Muscle layer of colon (tissue), 2 donors: ENCODE measurements at regions not wholly inside any gene's neighbourhood (a gene's known extent, or its start where the extent isn't known, plus 50 kb on each side); places are given as distances from the start of the nearest gene placed in this dataset.

Experiments
- H3K27ac ChIP-seq: one replicate; pipeline ENCODE4 v1.7.0; 2013; ENCODE audit warnings: low read depth, mild to moderate bottlenecking, low read length, moderate library complexity
- H3K27me3 ChIP-seq, 2 donors: one replicate each; pipeline ENCODE4 v1.7.0; 2013; ENCODE audit warnings: low read length in 2 of 2, mild to moderate bottlenecking in 2 of 2; ENCODE audit not compliant: insufficient read depth in 2 of 2, control insufficient read depth in 1 of 2
- H3K36me3 ChIP-seq: one replicate; pipeline ENCODE4 v1.7.0; 2013; ENCODE audit warnings: mild to moderate bottlenecking, low read length; ENCODE audit not compliant: insufficient read depth
- H3K4me1 ChIP-seq: one replicate; pipeline ENCODE4 v1.7.0; 2013; ENCODE audit warnings: mild to moderate bottlenecking, low read length; ENCODE audit not compliant: insufficient read depth
- H3K4me3 ChIP-seq, 2 donors: one replicate each; pipeline ENCODE4 v1.7.0; 2013; ENCODE audit warnings: low read length in 2 of 2, low read depth in 1 of 2, mild to moderate bottlenecking in 1 of 2, moderate library complexity in 1 of 2
- H3K9ac ChIP-seq: one replicate; pipeline ENCODE4 v1.7.0; 2013; ENCODE audit warnings: low read length
- H3K9me3 ChIP-seq: one replicate; pipeline ENCODE4 v1.7.0; 2013; ENCODE audit warnings: mild to moderate bottlenecking, low read length
- donor health status: abdominal sarcoma.
- donor health status: Adenocarcinoma of cecum.

DNA sequence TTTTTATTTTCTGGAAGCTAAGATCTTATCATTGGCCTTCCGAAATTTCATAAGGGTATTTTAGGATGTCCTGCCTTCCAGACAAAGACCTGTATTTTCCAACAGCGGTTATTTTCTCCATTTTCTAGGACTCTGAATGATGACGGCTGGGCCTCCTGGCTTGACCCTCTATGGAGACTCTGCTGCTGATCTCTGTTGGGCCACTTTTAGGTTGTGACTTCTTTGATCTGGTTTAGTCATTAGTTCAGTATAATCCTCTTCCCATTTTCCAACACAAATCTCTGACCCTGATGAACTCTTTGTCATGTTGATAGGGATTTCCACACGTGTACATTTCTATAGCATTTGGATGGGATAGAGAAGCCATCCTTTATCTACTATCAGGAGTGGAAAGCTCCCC is 93.7 kb downstream of the HS1BP3 start:
- no peaks in the 10 kb centered on the region for H3K4me1 ChIP-seq
- no peaks in the 10 kb centered on the region for H3K27me3 ChIP-seq
- no peak overlapping the region for H3K4me3 ChIP-seq
- H3K9me3 ChIP-seq, result no peaks in the 10 kb centered on the region
- no peak overlapping the region for H3K27ac ChIP-seq
- H3K9ac ChIP-seq, result no peak overlapping the region
- no peaks in the 10 kb centered on the region for H3K36me3 ChIP-seq

DNA sequence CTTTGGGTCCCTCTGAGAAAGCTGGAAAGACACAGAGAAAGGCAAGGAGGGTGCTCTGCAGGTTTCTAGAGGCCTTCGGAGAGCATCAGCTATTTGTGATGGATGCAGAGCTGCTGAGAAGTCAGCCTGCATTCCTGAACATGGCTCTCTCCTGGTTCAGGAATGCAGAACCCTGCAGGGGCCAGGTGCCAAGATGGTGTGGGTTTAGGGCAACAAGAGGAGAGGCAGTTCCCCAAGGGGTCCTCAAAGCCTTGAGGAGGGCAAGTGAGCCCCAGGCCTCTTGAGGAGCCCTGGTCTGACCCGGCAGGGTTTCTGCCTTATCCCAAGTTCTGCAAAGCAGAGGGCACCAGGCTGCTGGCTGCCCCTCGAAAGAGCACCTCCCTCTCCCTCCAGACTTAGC is 93.3 kb downstream of the HS1BP3 start:
- Histone ChIP-seq H3K27me3 (no peaks in the 10 kb centered on the region), H3K27ac (no peak overlapping the region), H3K4me3 (no peak overlapping the region), H3K9me3 (no peaks in the 10 kb centered on the region), H3K36me3 (no peaks in the 10 kb centered on the region), H3K4me1 (no peaks in the 10 kb centered on the region), H3K9ac (no peak overlapping the region)

DNA sequence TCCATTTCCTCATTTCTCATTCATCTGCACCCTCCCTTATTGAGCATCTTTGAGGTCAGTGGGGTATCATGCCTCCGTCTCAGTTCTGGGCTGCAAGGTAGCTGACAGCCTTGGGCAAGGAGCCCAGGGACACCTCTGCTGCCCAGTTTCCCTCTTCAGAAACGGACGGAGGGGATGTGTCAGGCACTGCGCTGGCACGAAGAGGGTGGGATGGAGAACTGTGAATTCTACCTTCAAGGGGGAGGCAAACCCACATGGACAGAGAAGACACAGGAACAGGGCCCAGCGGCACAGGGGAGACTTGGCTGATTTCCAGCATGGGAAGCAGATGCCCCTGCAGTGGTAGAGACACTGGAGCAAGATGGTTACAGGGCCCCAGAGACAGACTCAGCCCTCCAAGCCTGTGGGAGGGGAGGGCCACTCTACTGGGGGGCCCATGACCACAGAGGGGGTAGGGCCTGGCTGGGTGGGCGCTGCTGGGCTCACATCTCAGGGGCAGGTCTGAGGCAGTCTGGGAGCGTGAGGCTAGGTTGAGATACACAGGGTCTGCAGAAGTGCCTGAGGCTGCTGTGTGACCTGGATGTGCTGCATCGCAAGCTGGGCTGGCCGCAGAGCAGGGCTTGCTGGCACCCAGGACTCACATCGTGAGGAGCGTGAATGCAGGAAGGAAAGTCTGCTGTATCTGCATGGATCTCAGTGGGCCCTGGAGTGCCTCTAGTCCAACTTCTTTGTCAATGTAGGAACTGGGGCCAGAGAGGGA is 92.3 kb downstream of the HS1BP3 start:
- Histone ChIP-seq H3K4me1 (no peaks in the 10 kb centered on the region), H3K4me3 (no peak overlapping the region), H3K27ac (no peak overlapping the region)

DNA sequence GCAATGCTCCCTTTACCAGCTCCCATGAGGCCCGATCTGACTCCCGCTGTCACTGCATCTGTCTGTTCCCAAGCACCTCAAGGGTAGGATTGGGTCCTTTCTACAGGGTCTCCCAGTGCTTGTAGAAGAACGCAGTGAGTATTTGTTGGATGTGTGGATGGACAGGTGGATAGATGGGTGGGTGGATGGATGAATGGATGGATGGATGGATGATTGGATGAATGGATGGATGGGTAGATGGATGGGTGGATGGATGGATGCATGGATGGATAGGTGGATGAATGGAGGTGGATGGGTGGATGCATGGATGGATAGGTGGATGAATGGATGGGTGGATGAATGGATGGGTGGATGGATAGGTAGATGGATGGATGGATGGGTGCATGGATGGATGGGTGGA is 91.6 kb downstream of the HS1BP3 start:
- no peaks in the 10 kb centered on the region for H3K9me3 ChIP-seq
- no peak overlapping the region for H3K9ac ChIP-seq
- no peaks in the 10 kb centered on the region for H3K36me3 ChIP-seq
- H3K27me3 ChIP-seq, result no peaks in the 10 kb centered on the region
- H3K4me3 ChIP-seq, result no peak overlapping the region
- no peaks in the 10 kb centered on the region for H3K4me1 ChIP-seq
- no peak overlapping the region for H3K27ac ChIP-seq

More for the DNA sequence above, 92.3 kb downstream of the HS1BP3 start:
- Histone ChIP-seq H3K27me3 (no peaks in the 10 kb centered on the region), H3K9me3 (no peaks in the 10 kb centered on the region), H3K36me3 (no peaks in the 10 kb centered on the region), H3K9ac (no peak overlapping the region)

DNA sequence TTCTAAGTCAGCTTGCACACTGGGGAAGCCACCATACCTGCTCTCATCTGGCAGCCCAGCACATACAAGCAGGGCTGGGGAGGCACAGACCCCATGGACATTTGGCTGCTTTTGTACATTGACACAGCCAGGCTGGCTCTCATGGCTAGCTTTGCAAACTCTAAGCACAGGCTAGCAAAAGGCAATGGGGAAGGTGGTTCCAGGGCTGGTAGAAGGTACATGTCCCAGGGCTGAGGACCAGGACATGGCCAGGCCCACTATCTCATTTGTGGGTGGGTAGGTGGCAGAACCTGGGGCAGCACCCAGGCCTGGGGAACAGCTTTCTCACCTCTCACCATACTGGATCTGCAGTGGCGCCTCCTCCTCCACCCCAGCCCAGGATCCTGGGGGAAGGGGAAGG is 90.9 kb downstream of the HS1BP3 start:
- H3K36me3 ChIP-seq, result no peaks in the 10 kb centered on the region
- H3K4me3 ChIP-seq, result no peak overlapping the region
- no peaks in the 10 kb centered on the region for H3K9me3 ChIP-seq

DNA sequence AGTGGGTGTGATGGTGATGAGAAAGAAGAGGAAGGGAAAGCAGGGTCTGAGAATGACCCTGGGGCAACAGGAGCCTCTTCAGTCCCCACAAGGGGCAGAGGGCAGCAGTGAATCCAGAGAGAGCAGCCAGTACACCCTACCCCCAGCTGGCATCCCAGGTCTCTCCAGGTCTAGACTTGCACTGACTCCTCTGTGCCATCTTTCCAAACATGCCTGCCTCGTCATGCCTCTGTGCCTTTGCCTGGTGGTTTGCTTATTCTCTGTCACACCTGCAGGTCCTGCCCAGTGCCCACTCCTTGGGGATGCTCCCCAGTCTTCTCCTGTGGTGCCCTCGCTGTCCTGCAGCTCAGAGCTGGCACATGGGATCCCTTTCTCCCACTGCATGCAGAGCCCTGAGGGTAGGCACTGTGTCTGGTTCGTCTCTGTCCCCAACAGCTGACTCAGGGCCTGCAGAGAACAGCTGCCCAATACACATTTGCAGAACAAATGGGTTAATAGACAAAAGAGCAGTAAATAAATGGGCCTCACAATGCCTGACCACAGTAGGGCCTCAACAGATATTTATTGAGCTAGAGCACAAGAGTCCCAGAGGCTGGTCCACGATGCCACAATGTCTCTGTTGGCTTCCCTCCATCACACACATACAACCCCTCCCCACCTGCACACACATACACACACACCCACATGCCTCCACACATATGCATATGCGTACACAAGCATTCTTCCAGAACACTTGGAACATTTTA is 89.8 kb downstream of the HS1BP3 start:
- H3K36me3 ChIP-seq, result no peaks in the 10 kb centered on the region
- no peak overlapping the region for H3K4me3 ChIP-seq
- no peaks in the 10 kb centered on the region for H3K27me3 ChIP-seq
- no peak overlapping the region for H3K27ac ChIP-seq
- no peak overlapping the region for H3K9ac ChIP-seq
- peaks cover 9% of the 10 kb centered on the region for H3K4me1 ChIP-seq
- H3K9me3 ChIP-seq, result no peaks in the 10 kb centered on the region

More for the DNA sequence above, 90.9 kb downstream of the HS1BP3 start:
- no peaks in the 10 kb centered on the region for H3K4me1 ChIP-seq
- H3K27ac ChIP-seq, result no peak overlapping the region
- H3K9ac ChIP-seq, result no peak overlapping the region
- H3K27me3 ChIP-seq, result no peaks in the 10 kb centered on the region

DNA sequence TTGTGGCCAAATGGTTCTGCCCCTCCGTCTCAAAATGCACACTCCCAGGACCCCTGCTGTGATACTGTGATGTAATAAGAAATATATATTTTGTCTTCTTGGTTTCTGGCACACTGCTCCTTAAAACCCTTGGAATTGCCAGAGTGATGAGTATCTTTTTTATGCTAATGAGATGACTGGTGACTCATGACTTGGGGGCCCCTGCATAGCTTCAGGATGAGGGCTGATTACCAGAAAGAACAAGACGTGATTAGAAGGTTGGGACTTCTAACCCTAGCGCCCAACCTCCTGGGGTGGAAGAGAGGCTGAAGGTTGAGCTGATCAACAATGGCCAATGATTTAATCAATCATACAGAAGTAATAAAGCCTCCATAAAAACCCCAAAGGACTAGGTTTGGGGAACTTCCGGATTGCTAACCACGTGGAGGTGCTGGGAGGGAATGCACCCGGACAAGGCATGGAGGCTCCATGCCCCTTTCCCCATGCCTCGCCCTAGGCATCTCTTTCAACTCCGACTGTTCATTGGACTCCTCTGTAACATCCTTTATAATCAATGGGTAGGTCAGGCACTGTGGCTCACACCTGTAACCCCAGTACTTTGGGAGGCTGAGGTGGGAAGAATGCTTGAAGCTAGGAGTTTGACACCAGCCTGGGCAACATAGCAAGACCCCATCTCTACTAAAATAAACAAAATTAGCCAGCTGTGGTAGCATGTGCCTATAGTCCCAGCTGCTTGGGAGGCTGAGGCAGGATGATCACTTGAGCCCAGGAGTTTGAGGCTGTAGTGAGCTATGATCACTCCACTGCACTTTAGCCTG is 89.1 kb downstream of the HS1BP3 start:
- H3K27me3 ChIP-seq, result no peaks in the 10 kb centered on the region
- H3K9me3 ChIP-seq, result no peaks in the 10 kb centered on the region
- H3K4me3 ChIP-seq, result no peak overlapping the region
- H3K9ac ChIP-seq, result no peak overlapping the region
- peaks cover 10% of the 10 kb centered on the region for H3K4me1 ChIP-seq
- no peaks in the 10 kb centered on the region for H3K36me3 ChIP-seq
- no peak overlapping the region for H3K27ac ChIP-seq

DNA sequence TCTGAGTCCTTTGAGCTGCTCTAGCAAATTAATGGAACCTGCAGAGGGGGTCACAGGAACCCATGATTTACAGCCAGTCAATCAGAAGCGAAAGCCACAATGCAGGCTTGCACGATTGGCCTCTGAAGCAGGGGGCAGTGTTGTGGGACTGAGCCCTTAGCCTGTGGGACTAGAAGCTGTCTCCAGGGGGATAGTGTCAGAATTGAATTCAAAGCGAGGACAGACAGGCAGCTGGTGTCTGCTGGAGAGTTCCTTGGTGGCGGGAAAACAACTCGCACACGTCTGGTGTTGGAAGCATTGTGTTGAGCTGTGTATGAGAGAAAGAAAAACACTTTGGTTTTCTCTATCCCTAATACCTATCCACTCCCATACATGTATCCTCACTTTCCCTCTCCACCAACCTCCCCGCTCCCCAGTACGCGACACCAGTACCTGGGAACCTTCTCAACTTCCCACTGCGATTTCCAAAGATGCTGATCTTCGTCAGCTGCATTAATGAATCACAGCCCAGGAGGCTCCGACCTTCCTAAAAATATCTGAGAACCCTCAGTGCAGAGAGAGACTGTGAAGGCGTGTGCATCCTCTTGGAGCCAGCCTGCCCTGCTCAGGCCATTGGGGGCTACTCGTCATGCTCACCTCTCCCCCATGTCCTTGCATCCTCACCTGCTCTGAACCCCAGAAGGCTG is 88.2 kb downstream of the HS1BP3 start:
- Histone ChIP-seq H3K4me1 (peaks cover 10% of the 10 kb centered on the region), H3K36me3 (no peaks in the 10 kb centered on the region), H3K4me3 (no peak overlapping the region), H3K27ac (no peak overlapping the region), H3K9me3 (no peaks in the 10 kb centered on the region), H3K27me3 (no peaks in the 10 kb centered on the region), H3K9ac (no peak overlapping the region)

DNA sequence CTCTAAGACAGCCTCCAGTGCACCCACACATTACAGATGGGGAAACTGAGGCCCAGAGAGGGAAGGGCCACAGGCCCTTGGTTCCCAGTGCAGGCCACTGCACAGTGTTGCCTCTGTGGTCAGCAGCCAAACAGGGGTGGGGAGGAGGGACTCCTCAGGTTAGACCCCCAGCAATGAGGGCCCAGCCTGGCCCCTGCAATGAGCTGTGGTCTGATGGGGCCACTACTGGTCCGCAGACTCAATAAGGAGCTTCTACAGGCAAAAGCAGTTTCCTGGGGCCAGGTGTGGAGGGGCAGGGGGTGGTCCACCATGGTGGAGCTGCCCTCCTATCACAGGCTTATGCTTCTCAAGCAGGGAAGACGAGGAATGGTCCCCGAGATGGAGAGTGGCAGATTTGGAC is 87.6 kb downstream of the HS1BP3 start:
- Histone ChIP-seq H3K9me3 (no peaks in the 10 kb centered on the region), H3K9ac (no peak overlapping the region), H3K4me1 (peaks cover 10% of the 10 kb centered on the region), H3K27me3 (no peaks in the 10 kb centered on the region), H3K36me3 (no peaks in the 10 kb centered on the region), H3K27ac (no peak overlapping the region), H3K4me3 (no peak overlapping the region)

DNA sequence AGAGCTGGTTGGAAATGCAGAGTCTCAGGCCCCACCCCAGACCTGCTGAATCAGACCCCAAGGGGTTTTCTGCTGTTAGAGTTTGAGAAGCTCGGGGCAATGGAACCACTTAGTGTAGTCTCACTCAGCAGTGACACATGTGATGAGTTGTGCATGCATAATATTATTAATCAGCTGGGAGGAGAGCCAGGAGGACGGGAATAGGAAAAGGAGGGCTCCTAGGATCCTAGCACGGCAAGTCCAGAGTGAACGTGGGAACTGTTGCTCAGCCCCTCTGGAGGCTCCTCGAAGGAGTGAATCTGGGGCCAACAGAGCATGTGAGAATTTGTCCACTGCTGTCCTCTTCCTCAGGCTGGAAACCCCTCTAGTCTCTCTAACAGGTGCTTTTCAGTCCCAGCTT is 87.1 kb downstream of the HS1BP3 start:
- Histone ChIP-seq H3K4me1 (peaks cover 10% of the 10 kb centered on the region), H3K9me3 (no peaks in the 10 kb centered on the region), H3K27me3 (no peaks in the 10 kb centered on the region), H3K9ac (no peak overlapping the region), H3K27ac (no peak overlapping the region), H3K36me3 (no peaks in the 10 kb centered on the region), H3K4me3 (no peak overlapping the region)

DNA sequence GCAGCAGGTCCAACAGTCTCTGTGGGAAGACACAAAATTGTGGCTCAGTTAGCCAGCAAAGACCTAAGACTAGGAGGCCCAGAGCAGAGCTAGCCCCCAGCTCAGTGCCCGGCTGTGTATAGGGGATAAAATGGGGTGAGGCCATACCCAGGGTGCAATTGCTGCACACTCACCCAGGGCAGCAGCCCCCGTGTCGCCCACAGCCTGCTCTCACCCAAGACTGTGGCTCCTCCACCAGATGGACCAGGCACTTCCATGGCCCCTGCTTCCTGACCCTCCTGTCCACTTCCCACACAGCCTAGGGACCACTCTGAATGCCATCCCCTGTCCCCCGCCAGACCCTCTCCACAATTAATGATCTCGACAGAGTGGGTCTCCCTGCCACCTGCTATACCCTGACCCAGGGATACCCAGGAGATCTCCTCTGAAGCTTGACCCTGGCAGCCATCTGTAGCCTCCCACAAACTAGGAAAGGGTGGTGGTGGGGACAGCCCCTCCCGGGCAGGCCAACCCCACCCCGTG is 85.7 kb downstream of the HS1BP3 start:
- Histone ChIP-seq H3K4me1 (peaks cover 10% of the 10 kb centered on the region), H3K4me3 (no peak overlapping the region), H3K27ac (no peak overlapping the region), H3K27me3 (no peaks in the 10 kb centered on the region), H3K36me3 (no peaks in the 10 kb centered on the region), H3K9ac (no peak overlapping the region), H3K9me3 (no peaks in the 10 kb centered on the region)
